Lung (tissue), 11 donors: ENCODE measurements at regions not wholly inside any gene's neighbourhood (a gene's known extent, or its start where the extent isn't known, plus 50 kb on each side); places are given as distances from the start of the nearest gene placed in this dataset.

ENCODE experiments used
- ATAC-seq: fragments of 200-7000 bp; cut with Tn5 transposase; one replicate; pipeline ENCODE4 v1.9.1; 2020; ENCODE audit warnings: moderate number of reproducible peaks; ENCODE audit not compliant: insufficient read depth, low FRiP score
- DNase-seq, 3 donors: peaks; one replicate each; pipeline ENCODE4 v3.0.0-alpha.2; 2013 to 2017
- H3K27ac ChIP-seq, 2 donors: one replicate each; pipeline ENCODE4 v1.5.1; 2013; ENCODE audit warnings: mild to moderate bottlenecking in 2 of 2, moderate library complexity in 2 of 2, control low read depth in 1 of 2, inconsistent platforms in 1 of 2, low read depth in 1 of 2, low read length in 1 of 2
- H3K27me3 ChIP-seq, 3 donors: one replicate each; pipeline ENCODE4 v1.5.1; 2013; ENCODE audit warnings: low read length in 2 of 3; ENCODE audit not compliant: control insufficient read depth in 3 of 3, insufficient read depth in 3 of 3
- H3K36me3 ChIP-seq, 4 donors: one replicate each; pipeline ENCODE4 v1.5.1; 2013; ENCODE audit warnings: low read length in 4 of 4, mild to moderate bottlenecking in 1 of 4, moderate library complexity in 1 of 4; ENCODE audit not compliant: control insufficient read depth in 4 of 4, insufficient read depth in 4 of 4
- H3K4me1 ChIP-seq, 5 donors: one replicate each; pipeline ENCODE4 v1.5.1; 2013; ENCODE audit warnings: low read length in 5 of 5, mild to moderate bottlenecking in 2 of 5, moderate library complexity in 1 of 5; ENCODE audit not compliant: control insufficient read depth in 5 of 5, insufficient read depth in 5 of 5
- H3K4me3 ChIP-seq: one replicate; pipeline ENCODE4 v1.5.1; 2013; ENCODE audit warnings: mild to moderate bottlenecking, control low read depth, moderate library complexity
- H3K9ac ChIP-seq, 2 donors: one replicate each; pipeline ENCODE4 v1.5.1; 2013; ENCODE audit warnings: low read length in 2 of 2, control low read depth in 1 of 2; ENCODE audit not compliant: insufficient read depth in 1 of 2
- H3K9me3 ChIP-seq, 4 donors: one replicate each; pipeline ENCODE4 v1.5.1; 2013; ENCODE audit warnings: low read length in 3 of 4, mild to moderate bottlenecking in 1 of 4, moderate library complexity in 1 of 4; ENCODE audit not compliant: control insufficient read depth in 4 of 4, insufficient read depth in 3 of 4
- WGBS, 2 donors: extraction: QIAGEN DNeasy Blood & Tissue Kit; methylation state at CpG; one replicate each; pipeline ENCODE4 v1.1.7; 2013; 5-methylcytosine and 5-hydroxymethylcytosine counted together
- TF ChIP-seq, protein P1 (sequence below): IDR thresholded peaks from 2 replicates; pipeline ENCODE4 v1.5.1; 2012; ENCODE audit warnings: mild to moderate bottlenecking; ENCODE audit errors: control extremely low read depth, extremely low read depth
- donor health status: control.
- donor health status: control.
- donor health status: Bipolar disorder and iron deficiency.
- donor health status: healthy.
- donor health status: DM: yes; HTN: yes; CAD: no.

DNA sequence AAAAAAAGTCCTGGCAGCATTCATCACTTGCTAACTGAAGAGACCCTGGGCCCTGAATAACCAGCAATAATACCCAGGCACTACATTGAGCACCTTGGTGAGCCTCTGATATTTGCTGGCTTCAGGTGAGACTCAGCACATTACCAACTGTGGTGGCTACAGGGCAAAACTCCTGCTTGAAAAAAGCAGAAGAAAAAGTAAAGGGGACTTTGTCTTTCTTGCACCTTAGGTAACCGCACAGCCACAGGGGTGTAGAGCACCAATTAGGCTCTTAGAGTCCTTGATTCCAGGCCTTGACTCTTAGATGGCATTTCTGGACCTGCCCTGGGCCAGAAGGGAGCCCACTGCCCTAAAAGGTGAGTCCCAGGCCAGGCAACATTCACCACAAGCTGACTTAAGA lies 269.5 kb downstream of the AUH start:
- WGBS, 2 donors = 70 to 100% methylated on average over 1 of the region's 1 CpG
- H3K27me3 ChIP-seq = no peaks in the 10 kb centered on the region
- no peaks in the 10 kb centered on the region for H3K36me3 ChIP-seq
- TF ChIP-seq, protein P1, sequence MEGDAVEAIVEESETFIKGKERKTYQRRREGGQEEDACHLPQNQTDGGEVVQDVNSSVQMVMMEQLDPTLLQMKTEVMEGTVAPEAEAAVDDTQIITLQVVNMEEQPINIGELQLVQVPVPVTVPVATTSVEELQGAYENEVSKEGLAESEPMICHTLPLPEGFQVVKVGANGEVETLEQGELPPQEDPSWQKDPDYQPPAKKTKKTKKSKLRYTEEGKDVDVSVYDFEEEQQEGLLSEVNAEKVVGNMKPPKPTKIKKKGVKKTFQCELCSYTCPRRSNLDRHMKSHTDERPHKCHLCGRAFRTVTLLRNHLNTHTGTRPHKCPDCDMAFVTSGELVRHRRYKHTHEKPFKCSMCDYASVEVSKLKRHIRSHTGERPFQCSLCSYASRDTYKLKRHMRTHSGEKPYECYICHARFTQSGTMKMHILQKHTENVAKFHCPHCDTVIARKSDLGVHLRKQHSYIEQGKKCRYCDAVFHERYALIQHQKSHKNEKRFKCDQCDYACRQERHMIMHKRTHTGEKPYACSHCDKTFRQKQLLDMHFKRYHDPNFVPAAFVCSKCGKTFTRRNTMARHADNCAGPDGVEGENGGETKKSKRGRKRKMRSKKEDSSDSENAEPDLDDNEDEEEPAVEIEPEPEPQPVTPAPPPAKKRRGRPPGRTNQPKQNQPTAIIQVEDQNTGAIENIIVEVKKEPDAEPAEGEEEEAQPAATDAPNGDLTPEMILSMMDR = no peak
- H3K27ac ChIP-seq = no peak overlapping the region
- ATAC-seq = no peak
- no peak for DNase-seq
- H3K9ac ChIP-seq = no peak overlapping the region
- peaks cover 0 to 5% (median 0%) of the 10 kb centered on the region in 5 donors for H3K4me1 ChIP-seq
- H3K9me3 ChIP-seq = no peaks in the 10 kb centered on the region
- H3K4me3 ChIP-seq = no peak overlapping the region

DNA sequence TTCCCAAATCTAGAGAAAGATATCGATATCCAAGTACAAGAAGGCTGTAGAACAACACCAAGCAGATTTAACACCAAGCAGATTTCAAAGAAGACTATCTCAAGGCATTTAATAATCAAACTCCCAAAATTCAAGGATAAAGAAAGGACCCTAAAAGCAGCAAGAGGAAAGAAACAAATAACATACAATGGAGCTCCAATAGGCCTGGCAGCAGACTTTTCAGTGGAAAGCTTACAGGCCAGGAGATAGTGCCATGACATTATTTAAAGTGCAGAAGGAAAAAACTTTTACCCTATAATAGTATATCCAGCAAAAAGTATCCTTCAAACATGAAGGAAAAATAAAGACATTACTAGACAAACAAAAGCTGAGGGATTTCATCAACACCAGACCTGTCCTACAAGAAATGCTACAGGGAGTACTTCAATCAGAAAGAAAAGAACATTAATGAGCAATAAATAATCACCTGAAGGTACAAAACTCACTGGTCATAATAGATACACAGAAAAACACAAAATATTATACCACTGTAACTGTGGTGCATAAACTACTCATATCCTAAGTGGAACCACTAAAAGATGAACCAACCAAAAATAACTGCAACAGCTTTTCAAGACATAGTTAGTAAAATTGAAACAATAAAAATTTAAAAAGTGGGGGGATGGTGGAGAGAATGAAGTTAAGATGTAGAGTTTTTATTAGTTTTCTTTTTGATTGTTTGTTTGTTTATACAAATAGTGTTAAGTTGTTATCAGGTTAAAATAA lies 267.2 kb downstream of the AUH start:
- WGBS, 2 donors = 92 to 100% methylated on average over 1 of the region's 1 CpG
- H3K4me3 ChIP-seq = no peak overlapping the region
- H3K27me3 ChIP-seq = no peaks in the 10 kb centered on the region
- TF ChIP-seq, protein P1 = no peak
- no peaks in the 10 kb centered on the region for H3K9me3 ChIP-seq
- no peaks in the 10 kb centered on the region for H3K36me3 ChIP-seq
- DNase-seq (no peak), ATAC-seq (no peak)
- no peak overlapping the region for H3K27ac ChIP-seq
- no peak overlapping the region for H3K9ac ChIP-seq
- peaks cover 0 to 18% (median 3%) of the 10 kb centered on the region in 5 donors for H3K4me1 ChIP-seq

DNA sequence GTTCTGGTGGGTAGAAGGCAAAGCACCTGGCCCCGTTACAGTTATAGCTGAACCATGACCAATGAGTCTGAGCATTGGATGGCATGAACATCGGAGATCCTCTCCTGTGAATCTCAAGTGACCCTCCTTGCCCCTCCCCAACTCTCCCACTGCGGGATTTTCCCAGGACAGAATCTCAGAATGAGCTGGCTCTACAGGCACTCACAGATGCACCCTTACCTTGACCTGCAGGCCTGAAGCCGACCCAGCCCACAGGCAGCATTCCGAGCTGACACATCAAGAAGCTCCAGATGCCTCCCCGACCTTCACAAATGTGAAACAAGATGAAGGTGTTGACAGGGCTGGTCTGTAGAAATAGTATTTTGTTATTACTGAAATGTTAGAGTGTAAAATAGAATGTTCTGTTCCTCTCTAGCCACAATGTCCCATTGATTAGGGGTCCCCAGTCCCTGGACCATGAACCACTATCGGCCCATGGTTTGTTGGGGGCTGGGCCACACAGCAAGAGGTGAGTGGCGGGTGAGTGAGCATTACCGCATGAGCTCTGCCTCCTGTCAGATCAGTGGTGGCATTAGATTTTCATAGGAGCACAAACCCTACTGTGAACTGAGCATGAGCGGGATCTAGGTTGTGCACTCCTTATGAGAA lies 263.4 kb downstream of the AUH start:
- ATAC-seq = no peak
- Histone ChIP-seq H3K27me3 (no peaks in the 10 kb centered on the region), H3K4me1 (peaks cover 5 to 43% (median 22%) of the 10 kb centered on the region in 5 donors), H3K36me3 (no peaks in the 10 kb centered on the region), H3K9ac (no peak overlapping the region), H3K27ac (no peak overlapping the region), H3K4me3 (no peak overlapping the region), H3K9me3 (no peaks in the 10 kb centered on the region)
- TF ChIP-seq, protein P1 = no peak
- DNase-seq = no peak
- 94 to 95% methylated on average over 10 of the region's 10 CpGs for WGBS, 2 donors
